AG08395 (cell line): ENCODE measurements at regions not wholly inside any gene's neighbourhood (a gene's known extent, or its start where the extent isn't known, plus 50 kb on each side); places are given as distances from the start of the nearest gene placed in this dataset.

Experiments used
- DNase-seq: peaks from one replicate; pipeline ENCODE4 v3.0.0; 2012; ENCODE audit warnings: mixed read lengths, low spot score

- no peak for DNase-seq
Measured at GRCh38 chr1:82644186-82644915, 843.6 kb downstream of the ADGRL2 start.

GRCh38 chr1:82640352-82640751 lies 839.6 kb downstream of the ADGRL2 start:
- no peak for DNase-seq

GRCh38 chr1:82634266-82634665 lies 833.5 kb downstream of the ADGRL2 start:
- DNase-seq = no peak

GRCh38 chr1:82632155-82632554 lies 831.4 kb downstream of the ADGRL2 start:
- no peak for DNase-seq

- DNase-seq = no peak
Measured at GRCh38 chr1:82628887-82629286, 828.2 kb downstream of the ADGRL2 start.

GRCh38 chr1:82625537-82625936 lies 824.8 kb downstream of the ADGRL2 start:
- no peak for DNase-seq

GRCh38 chr1:82621076-82621475 lies 820.3 kb downstream of the ADGRL2 start:
- no peak for DNase-seq

GRCh38 chr1:82614090-82614489 lies 813.4 kb downstream of the ADGRL2 start:
- no peak for DNase-seq

- no peak for DNase-seq
Measured at GRCh38 chr1:82612986-82613385, 812.3 kb downstream of the ADGRL2 start.

GRCh38 chr1:82606546-82606945 lies 805.8 kb downstream of the ADGRL2 start:
- no peak for DNase-seq

GRCh38 chr1:82604524-82604923 lies 803.8 kb downstream of the ADGRL2 start:
- no peak for DNase-seq

GRCh38 chr1:82600314-82600713 lies 799.6 kb downstream of the ADGRL2 start:
- DNase-seq = no peak

- DNase-seq = no peak
Measured at GRCh38 chr1:82598812-82599211, 798.1 kb downstream of the ADGRL2 start.

GRCh38 chr1:82598337-82598736 lies 797.6 kb downstream of the ADGRL2 start:
- no peak for DNase-seq

GRCh38 chr1:82597649-82598048 lies 796.9 kb downstream of the ADGRL2 start:
- DNase-seq = peak; percentile 4

- no peak for DNase-seq
Measured at GRCh38 chr1:82597141-82597540, 796.4 kb downstream of the ADGRL2 start.

GRCh38 chr1:82593561-82593960 lies 792.8 kb downstream of the ADGRL2 start:
- no peak for DNase-seq

- no peak for DNase-seq
Measured at GRCh38 chr1:82589588-82589987, 788.9 kb downstream of the ADGRL2 start.

- no peak for DNase-seq
Measured at GRCh38 chr1:82587371-82587770, 786.6 kb downstream of the ADGRL2 start.

GRCh38 chr1:82586473-82586872 lies 785.7 kb downstream of the ADGRL2 start:
- DNase-seq = no peak

- DNase-seq = no peak
Measured at GRCh38 chr1:82582347-82582746, 781.6 kb downstream of the ADGRL2 start.

- DNase-seq = no peak
Measured at GRCh38 chr1:82578086-82578726, 777.5 kb downstream of the ADGRL2 start.

- no peak for DNase-seq
Measured at GRCh38 chr1:82567348-82567747, 766.6 kb downstream of the ADGRL2 start.

GRCh38 chr1:82565546-82565945 lies 764.8 kb downstream of the ADGRL2 start:
- peak; percentile 58 for DNase-seq
